HL-60/S4 treated with retinoic acid at 250 ng/mL for 4 days and 3 days (cell line): ENCODE measurements at regions not wholly inside any gene's neighbourhood (a gene's known extent, or its start where the extent isn't known, plus 50 kb on each side); places are given as distances from the start of the nearest gene placed in this dataset.
"Not testable (repeated sequence)": the region's sequence is repeated elsewhere in the genome, so short reads cannot be mapped to it uniquely, and the experiment has no call there.

ENCODE experiments used
- in situ Hi-C: fragments of 300-500 bp; cut with MboI; formaldehyde crosslinking; loops from 2 replicates; pipeline ENCODE4 v1.7.0; 2022; ENCODE audit warnings: low sequenced_read_pairs

GRCh38 chr9:87781331-87781730, 55.4 kb downstream of the CTSL start:
- in situ Hi-C loops, result no loop called here

- in situ Hi-C loops, result no loop called here
Observed at GRCh38 chr9:87783180-87783579, 57.3 kb downstream of the CTSL start.

GRCh38 chr9:87785315-87785970, 59.5 kb downstream of the CTSL start:
- in situ Hi-C loops, result not testable (repeated sequence)

- in situ Hi-C loops, result no loop called here
Observed at GRCh38 chr9:87786423-87786822, 60.5 kb downstream of the CTSL start.

- in situ Hi-C loops, result no loop called here
Observed at GRCh38 chr9:87786876-87787275, 61.0 kb downstream of the CTSL start.

GRCh38 chr9:87787735-87788134, 61.8 kb downstream of the CTSL start:
- in situ Hi-C loops, result no loop called here

GRCh38 chr9:87792831-87793288, 66.9 kb downstream of the CTSL start:
- in situ Hi-C loops, result no loop called here

- in situ Hi-C loops, result no loop called here
Observed at GRCh38 chr9:87793292-87793691, 67.4 kb downstream of the CTSL start.

- in situ Hi-C loops, result no loop called here
Observed at GRCh38 chr9:87795178-87795577, 69.3 kb downstream of the CTSL start.

- in situ Hi-C loops, result no loop called here
Observed at GRCh38 chr9:87796196-87796595, 70.3 kb downstream of the CTSL start.

GRCh38 chr9:87798261-87798833, 72.4 kb downstream of the CTSL start:
- in situ Hi-C loops, result no loop called here

- in situ Hi-C loops, result no loop called here
Observed at GRCh38 chr9:87799503-87799902, 73.6 kb downstream of the CTSL start.

GRCh38 chr9:87800456-87800855, 74.5 kb downstream of the CTSL start:
- in situ Hi-C loops, result loop anchor here (25.0 kb wide), 1 partner anchor 463 kb away; no protein-coding TSS in a partner anchor

- in situ Hi-C loops, result loop anchor here (25.0 kb wide), 1 partner anchor 464 kb away; no protein-coding TSS in a partner anchor
Observed at GRCh38 chr9:87801013-87801412, 75.1 kb downstream of the CTSL start.

GRCh38 chr9:87803166-87803565, 77.2 kb downstream of the CTSL start:
- in situ Hi-C loops, result loop anchor here (25.0 kb wide), 1 partner anchor 466 kb away; no protein-coding TSS in a partner anchor

- in situ Hi-C loops, result loop anchor here (25.0 kb wide), 1 partner anchor 466 kb away; no protein-coding TSS in a partner anchor
Observed at GRCh38 chr9:87803623-87804345, 77.9 kb downstream of the CTSL start.

- in situ Hi-C loops, result loop anchor here (25.0 kb wide), 1 partner anchor 468 kb away; no protein-coding TSS in a partner anchor
Observed at GRCh38 chr9:87805259-87805658, 77.4 kb upstream of the SPATA31E1 start.

GRCh38 chr9:87810008-87810407, 72.7 kb upstream of the SPATA31E1 start:
- in situ Hi-C loops, result loop anchor here (5.0 to 25.0 kb wide), 2 partner anchors 133 to 473 kb away; no protein-coding TSS in a partner anchor

- in situ Hi-C loops, result loop anchor here (5.0 to 25.0 kb wide), 2 partner anchors 133 to 473 kb away; no protein-coding TSS in a partner anchor
Observed at GRCh38 chr9:87810679-87811178, 71.9 kb upstream of the SPATA31E1 start.

- in situ Hi-C loops, result loop anchor here (5.0 to 25.0 kb wide), 2 partner anchors 135 to 475 kb away; no protein-coding TSS in a partner anchor
Observed at GRCh38 chr9:87812375-87813118, 70.1 kb upstream of the SPATA31E1 start.
